OCI-LY1 (cell line): ENCODE measurements at regions not wholly inside any gene's neighbourhood (a gene's known extent, or its start where the extent isn't known, plus 50 kb on each side); places are given as distances from the start of the nearest gene placed in this dataset.

ENCODE experiments used
- CTCF ChIP-seq: fragments of 200-600 bp; sonication (generic), shearing (Covaris generic); IDR thresholded peaks from 2 replicates; pipeline ENCODE4 v1.5.1; 2017; ENCODE audit warnings: mild to moderate bottlenecking, antibody characterized with exemption, low read length, moderate library complexity, mixed read lengths
- EZH2 ChIP-seq: fragments of 200-600 bp; sonication (generic), shearing (Covaris generic); IDR thresholded peaks from 2 replicates; pipeline ENCODE4 v1.8.0; 2017; ENCODE audit warnings: borderline replicate concordance, mixed run types, mild to moderate bottlenecking, antibody characterized with exemption, low read length, moderate library complexity, mixed read lengths

DNA sequence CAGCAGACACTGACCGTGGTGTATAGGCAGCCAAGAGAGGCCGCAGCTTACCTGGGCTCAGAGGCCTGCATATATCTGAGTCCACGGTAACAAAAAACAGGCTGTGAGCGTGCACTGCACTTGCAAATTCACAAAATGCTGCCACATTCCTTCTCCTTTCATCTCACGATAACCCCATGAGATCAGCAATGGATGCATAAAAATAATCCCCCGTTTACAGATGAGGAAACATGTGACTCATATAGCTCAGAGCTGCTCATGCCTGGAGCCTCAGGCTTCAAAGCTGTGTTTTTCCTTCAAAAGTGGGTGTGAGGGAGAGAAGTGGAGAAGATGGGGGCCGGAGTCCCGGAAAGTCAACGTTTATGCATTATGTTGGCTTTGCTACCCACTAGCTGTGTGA is 118.3 kb upstream of the FOXF1 start:
- no peak for TF ChIP-seq CTCF
- no peak for TF ChIP-seq EZH2
